GM18951 (cell line): ENCODE measurements at regions not wholly inside any gene's neighbourhood (a gene's known extent, or its start where the extent isn't known, plus 50 kb on each side); places are given as distances from the start of the nearest gene placed in this dataset.

Source experiments
- POLR2A ChIP-seq: IDR thresholded peaks from 4 replicates; pipeline ENCODE4 v1.6.1; 2011; ENCODE audit warnings: mild to moderate bottlenecking; ENCODE audit not compliant: insufficient read length, insufficient read depth; ENCODE audit errors: extremely low read depth
- in situ Hi-C: fragments of 300-500 bp; cut with MboI; formaldehyde crosslinking; loops from one replicate; pipeline ENCODE4 v1.12.0; 2022; ENCODE audit warnings: low sequenced_read_pairs, mixed read lengths, inconsistent platforms; ENCODE audit not compliant: unreplicated experiment

GRCh38 chr17:36743130-36743529 lies 141.7 kb downstream of the MRM1 start:
- in situ Hi-C loops: no loop called here
- no peak for TF ChIP-seq POLR2A

- no peak for TF ChIP-seq POLR2A
- in situ Hi-C loops: no loop called here
These were observed 145.1 kb downstream of the MRM1 start for GRCh38 chr17:36746381-36747053.

DNA sequence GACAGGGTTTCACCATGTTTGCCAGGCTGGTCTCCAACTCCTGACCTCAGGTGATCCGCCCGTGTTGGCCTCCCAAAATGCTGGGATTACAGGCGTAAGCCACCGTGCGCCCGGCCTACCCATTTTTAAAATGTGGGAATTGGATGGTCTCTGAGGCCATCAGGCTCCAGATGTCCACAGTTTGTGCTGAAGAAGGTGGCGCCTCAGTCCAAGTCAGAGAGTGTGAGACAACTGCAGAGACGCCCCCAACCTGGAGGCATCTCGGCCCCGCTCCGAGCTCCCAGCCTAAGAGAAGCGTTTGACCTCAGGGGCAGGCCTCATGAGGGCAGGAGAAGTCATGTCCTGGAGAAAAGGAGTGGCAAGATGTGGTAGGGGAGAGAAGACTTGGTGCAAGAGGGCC lies 146.5 kb downstream of the MRM1 start:
- in situ Hi-C loops: no loop called here
- TF ChIP-seq POLR2A: no peak

- in situ Hi-C loops: no loop called here
- TF ChIP-seq POLR2A: no peak
These were observed 146.9 kb downstream of the MRM1 start for GRCh38 chr17:36748272-36748671.

DNA sequence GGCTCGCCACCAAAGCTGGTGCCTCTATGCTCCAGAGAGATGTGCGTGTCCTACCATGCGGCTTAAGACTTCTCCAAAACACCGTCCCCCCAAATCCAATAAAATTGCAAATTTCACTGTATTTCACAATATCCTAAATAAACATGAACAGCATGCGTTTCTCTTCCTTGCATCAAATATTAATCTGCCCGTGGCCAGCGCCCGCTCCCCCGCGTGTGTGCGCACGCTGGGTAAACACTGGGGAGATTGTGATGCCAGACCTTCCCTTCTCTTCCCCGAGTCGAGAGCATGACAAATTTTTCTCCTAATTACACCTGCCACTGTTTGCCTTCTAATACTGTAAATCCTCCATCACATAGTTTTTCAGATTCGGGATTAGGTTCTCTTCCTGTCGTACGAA lies 148.1 kb downstream of the MRM1 start:
- no peak for TF ChIP-seq POLR2A
- in situ Hi-C loops: no loop called here

DNA sequence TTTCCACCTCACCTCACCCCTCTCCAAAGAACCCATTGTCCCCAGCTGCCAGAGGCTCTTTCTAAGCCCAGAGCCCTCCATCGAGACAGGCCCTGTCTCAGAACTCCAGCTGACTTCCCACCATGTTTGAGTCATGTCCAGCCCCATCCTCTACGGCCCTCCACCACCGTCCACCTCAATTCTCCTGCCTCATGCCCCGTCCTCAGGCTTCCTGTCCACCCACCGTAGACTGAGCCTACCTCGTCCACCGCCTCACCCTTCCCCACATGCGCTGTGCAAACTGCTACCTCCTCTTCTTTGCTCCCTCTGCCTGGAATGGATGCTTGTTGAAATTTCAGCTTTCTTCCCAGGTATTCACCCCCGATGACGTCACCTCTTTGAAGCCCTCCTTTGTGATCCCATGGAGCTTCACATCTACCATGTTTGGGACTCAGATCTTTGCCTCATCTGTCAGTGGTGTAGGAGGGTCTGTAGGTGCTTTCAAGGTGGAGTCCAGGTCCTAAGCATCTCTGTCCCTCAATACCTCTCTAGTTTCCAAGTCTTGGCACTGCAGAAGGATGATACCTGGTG lies 149.0 kb downstream of the MRM1 start:
- in situ Hi-C loops: no loop called here
- TF ChIP-seq POLR2A: no peak

- in situ Hi-C loops: no loop called here
- no peak for TF ChIP-seq POLR2A
These were observed 150.9 kb downstream of the MRM1 start for GRCh38 chr17:36752096-36752888.

- in situ Hi-C loops: no loop called here
- TF ChIP-seq POLR2A: no peak
These were observed 154.2 kb downstream of the MRM1 start for GRCh38 chr17:36755586-36755985.

DNA sequence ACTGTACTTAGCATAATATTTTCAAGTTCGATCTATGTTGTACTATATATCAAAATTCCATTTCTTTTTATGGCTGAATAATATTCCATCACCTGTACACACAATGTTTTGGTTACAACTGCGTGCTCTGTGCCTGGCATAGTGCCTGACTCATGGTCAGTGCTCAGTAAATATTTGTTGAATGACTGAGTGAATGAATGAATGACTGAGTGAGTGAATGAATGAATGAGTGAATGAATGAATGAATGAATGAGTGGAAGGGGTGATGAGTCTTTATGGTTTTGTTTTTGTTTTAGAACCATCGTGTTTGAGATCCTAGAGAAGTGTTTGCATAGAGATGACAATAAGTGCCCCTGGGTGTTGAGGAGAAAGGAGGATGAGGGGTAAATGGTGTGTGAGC lies 155.3 kb downstream of the MRM1 start:
- no peak for TF ChIP-seq POLR2A
- in situ Hi-C loops: no loop called here

DNA sequence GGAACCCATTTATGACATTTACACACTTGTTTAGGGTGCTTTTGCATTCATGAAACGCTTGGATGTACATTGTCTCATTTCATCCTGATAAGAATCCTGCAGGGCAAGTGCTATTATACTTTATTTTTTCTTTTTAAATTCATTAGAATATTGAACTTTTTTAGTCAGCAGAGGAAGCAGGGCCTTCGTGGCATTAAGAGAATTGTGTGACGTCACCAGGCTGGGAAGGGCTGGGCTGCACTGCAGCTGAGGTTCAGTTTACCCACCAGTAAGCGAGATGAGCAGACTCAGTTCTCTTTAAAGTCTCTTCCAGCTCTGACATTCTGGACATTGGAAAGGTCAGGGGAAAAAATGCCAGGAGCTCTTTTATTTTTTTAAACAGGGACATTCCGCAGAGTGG lies 159.0 kb downstream of the MRM1 start:
- in situ Hi-C loops: no loop called here
- no peak for TF ChIP-seq POLR2A

DNA sequence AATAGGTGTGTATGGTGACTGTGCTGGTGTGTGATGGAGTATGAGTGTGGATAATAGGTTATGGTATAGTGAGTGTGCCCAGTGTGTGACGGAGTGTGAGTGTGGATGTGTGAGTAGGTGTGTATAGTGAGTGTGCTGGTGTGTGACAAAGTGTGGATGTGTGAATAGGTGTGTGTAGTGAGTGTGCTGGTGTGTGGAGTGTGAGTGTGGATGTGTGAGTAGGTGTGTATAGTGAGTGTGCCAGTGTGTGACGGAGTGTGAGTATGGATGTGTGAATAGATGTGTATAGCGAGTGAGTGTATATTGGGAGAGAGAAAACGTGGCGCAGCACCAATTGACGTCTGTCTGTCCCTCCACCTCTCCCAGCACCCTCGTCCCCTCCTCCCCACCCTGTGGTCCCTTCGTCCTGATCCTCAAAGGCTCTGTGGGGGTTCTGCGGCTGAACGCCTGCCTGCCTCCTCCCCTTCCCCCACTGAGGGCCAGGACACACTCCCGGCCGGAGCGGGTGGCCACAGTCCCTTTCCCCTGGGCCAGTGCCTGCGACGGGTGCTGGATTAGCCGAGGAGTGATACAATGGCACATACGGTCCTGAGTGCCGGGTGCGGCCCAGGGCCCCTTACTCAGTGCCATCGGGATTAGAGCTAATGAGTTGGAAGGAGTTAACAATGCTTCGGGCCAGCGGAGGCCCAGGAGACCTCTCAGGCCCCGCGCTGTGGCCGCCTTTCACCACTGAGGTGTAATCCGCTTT lies 160.0 kb downstream of the MRM1 start:
- no peak for TF ChIP-seq POLR2A
- in situ Hi-C loops: no loop called here

DNA sequence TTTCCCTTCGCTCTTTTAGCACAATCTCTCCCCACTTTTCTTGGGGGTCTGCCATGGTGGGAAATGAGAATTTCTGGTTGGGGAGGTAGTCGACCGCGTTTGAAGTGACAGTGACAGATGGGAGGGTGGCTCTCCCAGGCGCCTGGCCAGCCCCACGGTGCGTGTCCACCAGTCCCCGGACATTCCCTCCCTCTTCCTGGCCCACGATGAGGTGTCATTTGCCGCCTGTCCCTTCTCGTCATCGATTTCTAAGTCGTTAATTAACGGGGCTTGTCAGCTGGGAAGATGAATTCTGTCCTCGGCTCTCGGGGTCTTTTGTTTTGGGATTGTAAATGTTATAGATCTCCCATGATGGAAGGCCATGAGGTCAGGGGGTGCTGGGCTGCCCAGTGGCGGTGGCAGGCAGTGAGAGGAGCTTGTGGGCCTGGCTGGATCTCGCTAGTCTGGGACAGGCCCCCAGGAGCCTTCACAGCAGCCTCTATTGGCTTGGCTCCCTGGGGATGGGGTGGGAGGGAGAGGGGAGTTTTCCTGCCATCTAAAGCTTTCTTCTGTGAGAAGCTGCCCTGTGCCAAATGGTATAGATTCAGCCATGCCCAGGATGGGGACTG lies 164.2 kb downstream of the MRM1 start:
- in situ Hi-C loops: no loop called here
- TF ChIP-seq POLR2A: no peak

DNA sequence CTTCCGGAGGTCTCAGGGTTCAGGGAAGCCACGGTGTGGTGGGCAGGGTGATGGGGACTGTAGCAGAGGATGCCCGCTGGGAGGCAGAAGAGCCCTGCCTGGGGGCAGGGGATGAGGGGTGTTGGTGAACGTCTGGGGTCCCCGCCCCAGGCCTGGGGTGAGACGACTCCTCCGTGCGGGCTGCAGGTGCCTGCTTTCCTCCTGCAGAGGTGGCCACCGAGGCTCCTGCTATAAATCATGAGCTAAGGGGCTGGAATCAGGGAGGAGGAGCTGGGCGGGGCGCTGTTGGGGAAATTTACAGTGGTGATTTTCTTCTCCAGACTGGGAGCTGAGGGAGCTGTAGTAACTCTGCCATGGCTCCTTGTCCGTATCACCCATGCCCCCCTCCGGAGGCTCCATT lies 167.0 kb downstream of the MRM1 start:
- TF ChIP-seq POLR2A: no peak
- in situ Hi-C loops: no loop called here
